GM12892 (cell line): ENCODE measurements at regions not wholly inside any gene's neighbourhood (a gene's known extent, or its start where the extent isn't known, plus 50 kb on each side); places are given as distances from the start of the nearest gene placed in this dataset.

ENCODE experiments used
- POLR2A ChIP-seq: IDR thresholded peaks from 2 replicates; pipeline ENCODE4 v1.6.1; 2011; ENCODE audit warnings: low read depth, low read length, control low read depth
- POLR2AphosphoS5 ChIP-seq: IDR thresholded peaks from 2 replicates; pipeline ENCODE4 v1.6.1; 2011; ENCODE audit warnings: low read depth, low read length, control low read depth
- TAF1 ChIP-seq: IDR thresholded peaks from 2 replicates; pipeline ENCODE4 v1.6.1; 2011; ENCODE audit warnings: low read depth, mild to moderate bottlenecking, control low read depth, low read length, borderline replicate concordance

DNA sequence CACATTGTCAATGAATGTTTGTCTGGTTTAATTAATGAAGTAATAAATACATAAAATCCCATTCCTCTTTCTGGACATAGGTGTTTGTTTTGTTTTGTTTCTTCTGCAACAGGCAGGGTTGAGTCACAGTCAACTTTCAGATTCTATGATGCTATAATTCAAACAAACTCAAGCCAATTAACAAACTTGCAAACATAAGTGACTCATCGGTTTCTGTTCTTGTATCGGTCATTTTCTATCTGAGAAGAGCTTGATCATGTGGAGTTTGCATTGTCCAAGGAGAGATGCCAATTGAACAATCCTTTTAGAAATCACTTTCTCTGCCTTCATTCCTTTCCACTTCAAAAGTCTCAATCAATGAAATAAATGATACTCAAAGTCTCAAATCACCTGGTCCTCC, 294.2 kb upstream of the C16orf82 start:
- TF ChIP-seq POLR2A (no peak), TAF1 (no peak), POLR2AphosphoS5 (no peak)
